ENCODE measurements at regions not wholly inside any gene's neighbourhood (a gene's known extent, or its start where the extent isn't known, plus 50 kb on each side); places are given as distances from the start of the nearest gene placed in this dataset.

DNA sequence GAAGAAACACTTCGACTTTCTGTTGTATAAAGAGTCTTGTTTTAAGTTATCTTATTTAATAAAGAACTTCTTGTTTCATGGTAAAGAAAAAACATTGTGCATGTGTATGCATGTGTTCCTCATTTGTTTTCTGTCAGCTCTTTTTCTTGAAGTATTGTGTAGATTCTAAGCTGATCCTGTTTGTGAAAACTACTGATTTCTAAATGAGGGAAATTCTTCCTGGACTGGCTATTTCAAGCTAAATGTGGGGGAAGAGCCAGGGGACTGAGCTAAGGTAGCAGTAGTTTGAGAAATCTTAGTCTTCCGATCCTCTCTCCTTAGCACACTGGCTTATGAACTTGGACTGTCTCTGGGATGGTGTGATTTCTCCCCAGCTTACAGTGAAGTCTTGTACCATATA is 56.4 kb upstream of the RBMS1 start:
- Histone ChIP-seq H3K4me3 (no peak overlapping the region), H3K4me1 (peaks cover 0 to 13% (median 0%) of the 10 kb centered on the region in 10 experiments; a peak in 1 of 20 replicates), H3K27me3 (no peaks in the 10 kb centered on the region), H3K9me3 (replicated peaks in 1 of 11) (peaks cover 0 to 5% (median 0%) of the 10 kb centered on the region in 11 experiments; a peak in 1 of 22 replicates), H3K36me3 (no peaks in the 10 kb centered on the region), H3K27ac (no peak overlapping the region), H3K9ac (no peak overlapping the region), H3K4me2 (peak overlapping the region in 1 of 11 experiments; percentile 34; a peak in 1 of 22 replicates), H4K20me1 (no peaks in the 10 kb centered on the region)
- no peak for TF ChIP-seq Cebpa-rat (IDR thresholded peaks at IDR 0.05)

DNA sequence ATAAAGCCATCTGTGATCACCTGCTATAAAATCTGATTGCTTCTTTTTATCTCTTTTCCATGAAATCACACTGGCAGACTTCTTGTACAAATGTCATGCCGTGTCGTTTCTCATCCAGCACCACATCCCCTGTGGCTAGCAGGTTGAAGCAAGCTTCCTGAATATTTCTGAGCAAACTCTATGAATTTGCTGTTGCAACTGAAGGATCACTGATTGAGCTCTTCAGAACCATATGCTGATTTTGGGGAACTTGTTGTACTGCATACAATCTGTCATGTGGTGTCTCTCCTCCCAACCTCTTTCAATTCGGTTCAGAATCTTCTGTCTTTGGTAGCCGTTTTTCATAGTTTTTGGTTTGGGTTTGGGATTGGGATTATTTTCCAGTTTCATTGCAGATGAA is 57.7 kb upstream of the RBMS1 start:
- Histone ChIP-seq H3K9me3 (replicated peaks in 1 of 11) (peaks cover 0 to 5% (median 0%) of the 10 kb centered on the region in 11 experiments; a peak in 1 of 22 replicates), H3K9ac (no peak overlapping the region), H4K20me1 (no peaks in the 10 kb centered on the region), H3K4me2 (peak overlapping the region in 2 of 11 experiments; percentile 16 to 29; a peak in 2 of 22 replicates), H3K27ac (no peak overlapping the region), H3K4me1 (peaks cover 0 to 13% (median 0%) of the 10 kb centered on the region in 10 experiments; a peak in 1 of 20 replicates), H3K36me3 (no peaks in the 10 kb centered on the region), H3K27me3 (no peaks in the 10 kb centered on the region), H3K4me3 (no peak overlapping the region)
- TF ChIP-seq Cebpa-rat (IDR thresholded peaks at IDR 0.05): no peak

DNA sequence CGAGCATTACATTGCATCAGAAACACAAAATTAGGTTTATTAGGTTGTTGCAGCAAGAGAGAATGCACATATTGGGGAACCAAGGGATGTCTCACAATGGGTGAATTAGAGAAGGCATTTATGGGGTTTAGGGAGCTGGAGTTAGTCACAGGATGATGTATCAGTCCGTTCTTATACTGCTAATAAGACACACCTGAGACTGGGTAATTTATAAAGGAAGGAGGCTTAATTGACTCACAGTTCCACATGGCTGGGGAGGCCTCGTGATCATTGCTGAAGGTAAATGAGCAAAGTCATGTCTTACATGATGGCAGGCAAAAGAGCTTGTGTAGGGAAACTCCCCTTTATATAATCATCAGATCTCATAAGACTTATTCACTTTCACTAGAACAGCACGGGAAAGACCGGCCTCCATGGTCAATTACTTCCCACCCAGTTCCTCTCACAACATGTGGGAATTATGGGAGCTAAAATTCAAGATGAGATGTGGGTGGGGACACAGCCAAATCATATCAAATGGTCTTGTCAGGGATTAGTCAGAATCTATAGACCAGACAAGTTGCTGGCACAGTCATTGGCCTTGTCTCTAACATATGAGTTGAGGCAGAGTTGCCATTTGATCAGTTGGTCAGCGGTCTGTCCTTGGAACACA is 61.9 kb upstream of the RBMS1 start:
- peaks cover 0 to 7% (median 0%) of the 10 kb centered on the region in 10 experiments; a peak in 1 of 20 replicates for H3K4me1 ChIP-seq
- no peaks in the 10 kb centered on the region for H4K20me1 ChIP-seq
- no peaks in the 10 kb centered on the region for H3K36me3 ChIP-seq
- H3K4me2 ChIP-seq: no peak overlapping the region
- peaks cover 0 to 7% (median 0%) of the 10 kb centered on the region in 11 experiments; a peak in 5 of 22 replicates for H3K9me3 ChIP-seq (replicated peaks in 1 of 11)
- H3K4me3 ChIP-seq: no peak overlapping the region
- H3K27ac ChIP-seq: no peak overlapping the region
- H3K27me3 ChIP-seq: no peaks in the 10 kb centered on the region
- H3K9ac ChIP-seq: no peak overlapping the region
- TF ChIP-seq Cebpa-rat (IDR thresholded peaks at IDR 0.05): no peak

DNA sequence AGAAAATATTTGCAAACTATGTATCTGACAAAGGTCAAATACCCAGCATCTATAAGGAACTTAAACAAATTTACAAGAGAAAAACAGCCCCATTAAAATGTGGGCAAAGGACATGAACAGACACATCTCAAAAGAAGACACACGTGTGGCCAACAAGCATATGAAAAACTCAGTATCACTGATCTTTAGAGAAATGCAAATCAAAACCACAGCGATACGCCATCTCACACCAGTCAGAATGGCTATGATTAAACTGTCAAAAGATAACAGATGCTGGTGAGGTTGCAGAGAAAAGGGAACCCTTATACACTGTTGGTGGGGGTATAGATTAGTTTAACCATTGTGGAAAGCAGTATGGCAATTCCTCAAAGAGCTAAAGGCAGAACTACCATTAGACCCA is 64.3 kb upstream of the RBMS1 start:
- TF ChIP-seq Cebpa-rat (IDR thresholded peaks at IDR 0.05): no peak

DNA sequence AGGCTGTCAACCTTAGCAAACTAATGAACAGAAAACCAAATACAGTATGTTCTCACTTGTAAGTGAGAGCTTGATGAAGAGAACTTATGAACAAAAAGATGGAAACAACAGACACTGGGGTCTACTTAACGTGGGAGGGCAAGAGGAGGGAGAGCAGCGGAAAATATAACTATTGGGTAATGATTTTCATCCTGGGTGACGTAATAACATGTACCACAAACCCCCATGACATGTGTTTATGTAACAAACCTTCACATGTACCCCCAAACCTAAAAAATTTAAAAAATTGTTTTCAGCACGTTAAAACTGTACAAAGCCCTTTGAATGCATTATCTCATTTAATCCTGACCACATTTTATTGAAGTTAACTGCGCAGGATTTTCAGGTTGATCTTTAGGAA is 64.9 kb upstream of the RBMS1 start:
- Histone ChIP-seq H3K27me3 (no peaks in the 10 kb centered on the region), H3K27ac (no peak overlapping the region), H3K4me1 (peaks cover 0 to 21% (median 0%) of the 10 kb centered on the region in 10 experiments; a peak in 7 of 20 replicates), H3K9me3 (replicated peaks in 1 of 11) (peaks cover 0 to 7% (median 0%) of the 10 kb centered on the region in 11 experiments; a peak in 5 of 22 replicates), H4K20me1 (no peaks in the 10 kb centered on the region), H3K36me3 (no peaks in the 10 kb centered on the region), H3K9ac (no peak overlapping the region), H3K4me2 (no peak overlapping the region), H3K4me3 (no peak overlapping the region)
- TF ChIP-seq Cebpa-rat (IDR thresholded peaks at IDR 0.05): no peak

More for the DNA sequence above, 64.3 kb upstream of the RBMS1 start:
- peaks cover 0 to 19% (median 0%) of the 10 kb centered on the region in 10 experiments; a peak in 7 of 20 replicates for H3K4me1 ChIP-seq
- no peak overlapping the region for H3K4me3 ChIP-seq
- H3K9me3 ChIP-seq (replicated peaks in 1 of 11): peaks cover 0 to 7% (median 0%) of the 10 kb centered on the region in 11 experiments; a peak in 5 of 22 replicates
- H3K27ac ChIP-seq: no peak overlapping the region
- no peaks in the 10 kb centered on the region for H3K27me3 ChIP-seq
- H3K36me3 ChIP-seq: no peaks in the 10 kb centered on the region
- H4K20me1 ChIP-seq: no peaks in the 10 kb centered on the region
- H3K4me2 ChIP-seq: no peak overlapping the region
- H3K9ac ChIP-seq: no peak overlapping the region

DNA sequence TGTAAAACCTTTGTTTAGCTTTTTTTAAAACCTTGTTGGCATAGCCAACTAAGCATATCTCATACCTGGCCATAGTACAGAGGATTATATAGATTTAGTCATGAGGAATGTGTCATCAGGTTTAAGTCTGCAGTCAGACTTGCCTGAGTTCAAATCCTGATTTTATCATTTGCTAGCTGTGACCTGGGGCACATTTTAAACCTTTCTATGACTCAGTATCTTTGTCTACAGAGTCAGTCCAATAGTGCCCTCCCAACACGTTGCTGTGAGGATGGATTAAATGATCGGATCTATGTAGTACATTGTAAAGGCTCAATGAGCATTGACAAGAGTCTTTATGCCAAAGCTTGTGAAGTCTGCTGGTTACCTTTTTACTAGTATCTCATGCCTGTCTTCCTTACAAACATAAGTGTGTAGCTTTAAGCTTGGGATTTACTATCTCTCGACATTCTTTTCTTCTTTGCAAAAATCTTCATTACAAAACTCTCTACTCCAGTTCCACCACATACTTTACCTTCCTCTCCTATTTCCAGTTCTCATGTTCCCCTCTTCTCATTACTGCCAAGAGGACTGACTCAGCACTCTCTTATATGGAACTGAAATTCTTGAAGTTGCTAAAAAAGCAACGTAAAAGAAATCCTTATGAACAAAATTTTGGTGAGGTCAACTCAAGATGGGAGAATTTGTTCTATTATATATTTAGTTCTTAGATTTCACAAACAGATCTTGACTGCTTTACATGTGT is 68.1 kb upstream of the RBMS1 start:
- Histone ChIP-seq H3K9ac (no peak overlapping the region), H4K20me1 (no peaks in the 10 kb centered on the region), H3K4me3 (no peak overlapping the region), H3K4me1 (peaks cover 0 to 46% (median 0%) of the 10 kb centered on the region in 10 experiments; a peak in 7 of 20 replicates), H3K9me3 (replicated peaks in 1 of 11) (peaks cover 0 to 7% (median 0%) of the 10 kb centered on the region in 11 experiments; a peak in 5 of 22 replicates), H3K27ac (0 out of 22 replicates have a peak overlapping the region, but pooled peaks of 2 of the 11 experiments have one; percentile 2 to 12), H3K4me2 (peak overlapping the region in 4 of 11 experiments; percentile 25 to 76 (median 58); a peak in 7 of 22 replicates), H3K27me3 (no peaks in the 10 kb centered on the region), H3K36me3 (no peaks in the 10 kb centered on the region)
- no peak for TF ChIP-seq Cebpa-rat (IDR thresholded peaks at IDR 0.05)

DNA sequence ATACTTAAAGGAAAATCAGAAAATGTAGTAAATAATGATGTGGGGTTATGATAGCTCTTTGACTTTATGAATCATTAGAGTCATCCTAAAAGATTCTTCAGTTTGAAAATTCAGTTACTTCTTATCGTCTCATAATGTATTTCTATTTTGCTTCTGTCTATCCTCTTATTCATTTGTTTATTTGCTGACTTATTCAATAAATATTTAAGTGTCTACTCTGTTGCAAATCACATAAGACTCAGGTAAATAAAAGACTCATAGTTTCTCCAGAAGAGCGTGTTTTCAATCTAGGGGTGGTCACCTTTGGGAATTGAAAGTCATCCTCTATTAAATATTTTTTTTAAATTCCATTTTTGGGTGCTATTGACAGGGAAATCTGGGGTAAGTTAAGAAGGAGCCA is 69.1 kb upstream of the RBMS1 start:
- no peak overlapping the region for H3K4me3 ChIP-seq
- no peak overlapping the region for H3K9ac ChIP-seq
- peak overlapping the region in 3 of 11 experiments; percentile 56 to 76 (median 61); a peak in 5 of 22 replicates for H3K4me2 ChIP-seq
- no peaks in the 10 kb centered on the region for H4K20me1 ChIP-seq
- no peak for TF ChIP-seq Cebpa-rat (IDR thresholded peaks at IDR 0.05)
- H3K27ac ChIP-seq: no peak overlapping the region
- H3K27me3 ChIP-seq: no peaks in the 10 kb centered on the region
- no peaks in the 10 kb centered on the region for H3K36me3 ChIP-seq
- H3K4me1 ChIP-seq: peaks cover 0 to 46% (median 0%) of the 10 kb centered on the region in 10 experiments; a peak in 7 of 20 replicates
- no peaks in the 10 kb centered on the region; a peak in 2 of 22 replicates for H3K9me3 ChIP-seq (replicated peaks in 1 of 11)

DNA sequence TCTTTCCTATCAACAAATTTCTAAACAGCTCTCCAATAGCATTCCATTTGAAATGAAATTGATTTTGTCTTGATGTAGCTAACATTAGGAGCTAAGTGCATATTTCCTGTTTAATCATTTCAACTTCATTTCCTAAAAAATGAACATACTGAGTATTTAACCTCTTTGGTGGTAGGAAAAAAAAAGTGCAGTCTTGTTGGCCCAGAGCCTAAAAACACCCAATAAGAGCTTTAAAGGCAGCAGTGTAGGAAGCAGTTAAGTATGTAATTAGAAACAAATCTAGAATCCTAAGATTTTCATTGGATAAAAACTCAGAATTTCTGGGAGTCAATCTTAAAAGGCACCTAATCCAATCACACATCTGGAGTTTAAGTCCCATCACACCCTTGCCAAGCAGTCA is 71.0 kb upstream of the RBMS1 start:
- Histone ChIP-seq H3K27me3 (no peaks in the 10 kb centered on the region), H4K20me1 (no peaks in the 10 kb centered on the region), H3K4me1 (peaks cover 0 to 46% (median 0%) of the 10 kb centered on the region in 10 experiments; a peak in 7 of 20 replicates), H3K4me2 (peak overlapping the region in 3 of 11 experiments; percentile 49 to 62 (median 61); a peak in 5 of 22 replicates), H3K9ac (no peak overlapping the region), H3K36me3 (no peaks in the 10 kb centered on the region), H3K9me3 (replicated peaks in 1 of 11) (no peaks in the 10 kb centered on the region), H3K4me3 (no peak overlapping the region), H3K27ac (no peak overlapping the region)
- no peak for TF ChIP-seq Cebpa-rat (IDR thresholded peaks at IDR 0.05)

Data from BLaER1 treated with 17β-estradiol and CSF1 and Interleukin-3, amounts not matched to agents 10 nM and 100 nM (cell line).